ENCODE measurements at regions not wholly inside any gene's neighbourhood (a gene's known extent, or its start where the extent isn't known, plus 50 kb on each side); places are given as distances from the start of the nearest gene placed in this dataset.
"Not testable (repeated sequence)": the region's sequence is repeated elsewhere in the genome, so short reads cannot be mapped to it uniquely, and the experiment has no call there.

- DNase-seq (ENCODE audit: low read depth, low spot score), result no peak
These were observed 226.0 kb upstream of the PTGER4 start for GRCh38 chr5:40453689-40454088.

DNA sequence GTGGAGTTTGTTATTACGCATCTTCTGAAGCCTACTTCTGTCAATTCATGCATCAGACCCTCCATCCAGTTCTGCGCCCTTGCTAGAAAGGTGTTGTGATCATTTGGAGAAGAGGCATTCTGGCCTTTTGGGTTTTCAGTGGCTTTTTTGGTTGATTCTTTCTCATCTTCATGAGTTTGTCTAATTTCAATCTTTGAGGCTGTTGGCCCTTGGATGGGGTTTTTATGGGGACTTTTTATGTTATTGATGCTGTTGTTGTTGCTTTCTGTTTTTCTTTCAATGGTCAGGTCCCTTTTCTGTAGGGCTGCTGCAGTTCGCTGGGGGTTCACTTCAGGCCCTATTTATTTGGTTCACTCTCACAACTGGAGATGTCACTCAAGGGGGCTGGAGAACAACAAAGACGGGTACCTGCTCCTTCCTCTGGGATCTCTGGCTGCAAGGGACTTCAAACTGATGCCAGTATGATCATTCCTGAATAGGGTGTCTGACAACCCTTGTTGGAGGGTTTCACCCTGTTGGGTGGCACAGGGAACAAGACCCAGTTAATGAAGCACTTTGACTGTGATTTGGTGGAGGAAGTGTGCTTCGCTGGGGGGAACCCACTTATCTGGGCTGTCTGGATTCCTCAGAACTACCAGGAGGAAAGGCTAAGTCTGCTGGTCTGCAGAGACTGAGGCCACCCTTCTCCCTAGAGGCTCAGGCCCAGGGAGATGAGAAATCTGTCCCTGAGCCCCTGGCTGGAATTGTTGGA lies 226.7 kb upstream of the PTGER4 start:
- DNase-seq (ENCODE audit: low read depth, low spot score), result no peak

- no peak for DNase-seq (ENCODE audit: low read depth, low spot score)
These were observed 232.3 kb upstream of the PTGER4 start for GRCh38 chr5:40447438-40447837.

- no peak for DNase-seq (ENCODE audit: low read depth, low spot score)
These were observed 232.8 kb upstream of the PTGER4 start for GRCh38 chr5:40446910-40447309.

DNA sequence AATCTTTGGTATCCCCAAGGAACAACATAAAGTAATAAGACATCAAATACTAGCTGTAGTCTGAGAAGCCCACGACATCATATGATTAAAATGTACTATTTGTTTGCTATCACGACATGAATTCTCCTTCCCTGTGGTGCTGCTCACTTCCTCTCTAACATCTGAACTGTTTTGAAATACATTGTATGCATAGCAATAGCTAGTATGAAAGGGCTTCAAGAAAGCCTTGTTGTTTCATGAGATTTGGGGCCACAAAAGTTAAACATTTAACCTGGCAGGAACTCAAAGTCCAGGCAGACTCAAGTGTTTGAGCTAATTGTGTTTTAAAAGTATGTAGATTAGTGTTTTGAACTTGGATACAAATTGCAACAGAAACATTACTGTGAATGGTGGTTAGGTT lies 237.4 kb upstream of the PTGER4 start:
- no peak for DNase-seq (ENCODE audit: low read depth, low spot score)

- DNase-seq (ENCODE audit: low read depth, low spot score), result no peak
These were observed 238.0 kb upstream of the PTGER4 start for GRCh38 chr5:40441733-40442132.

GRCh38 chr5:40440746-40441145 lies 239.0 kb upstream of the PTGER4 start:
- DNase-seq (ENCODE audit: low read depth, low spot score), result no peak

- not testable (repeated sequence) for DNase-seq (ENCODE audit: low read depth, low spot score)
These were observed 240.6 kb upstream of the PTGER4 start for GRCh38 chr5:40439103-40439502.

DNA sequence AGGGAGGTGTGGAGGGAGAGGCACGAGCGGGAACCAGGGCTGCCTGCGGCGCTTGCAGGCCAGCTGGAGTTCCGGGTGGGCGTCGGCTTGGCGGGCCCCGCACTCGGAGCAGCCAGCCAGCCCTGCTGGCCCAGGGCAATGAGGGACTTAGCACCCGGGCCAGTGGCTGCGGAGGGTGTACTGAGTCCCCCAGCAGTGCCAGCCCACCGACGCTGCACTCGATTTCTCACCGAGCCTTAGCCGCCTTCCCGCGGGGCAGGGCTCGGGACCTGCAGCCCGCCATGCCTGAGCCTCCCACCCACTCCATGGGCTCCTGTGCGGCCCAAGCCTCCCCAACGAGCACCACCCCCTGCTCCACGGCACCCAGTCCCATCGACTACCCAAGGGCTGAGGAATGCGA lies 241.1 kb upstream of the PTGER4 start:
- not testable (repeated sequence) for DNase-seq (ENCODE audit: low read depth, low spot score)

- no peak for DNase-seq (ENCODE audit: low read depth, low spot score)
These were observed 242.3 kb upstream of the PTGER4 start for GRCh38 chr5:40437452-40437861.

DNA sequence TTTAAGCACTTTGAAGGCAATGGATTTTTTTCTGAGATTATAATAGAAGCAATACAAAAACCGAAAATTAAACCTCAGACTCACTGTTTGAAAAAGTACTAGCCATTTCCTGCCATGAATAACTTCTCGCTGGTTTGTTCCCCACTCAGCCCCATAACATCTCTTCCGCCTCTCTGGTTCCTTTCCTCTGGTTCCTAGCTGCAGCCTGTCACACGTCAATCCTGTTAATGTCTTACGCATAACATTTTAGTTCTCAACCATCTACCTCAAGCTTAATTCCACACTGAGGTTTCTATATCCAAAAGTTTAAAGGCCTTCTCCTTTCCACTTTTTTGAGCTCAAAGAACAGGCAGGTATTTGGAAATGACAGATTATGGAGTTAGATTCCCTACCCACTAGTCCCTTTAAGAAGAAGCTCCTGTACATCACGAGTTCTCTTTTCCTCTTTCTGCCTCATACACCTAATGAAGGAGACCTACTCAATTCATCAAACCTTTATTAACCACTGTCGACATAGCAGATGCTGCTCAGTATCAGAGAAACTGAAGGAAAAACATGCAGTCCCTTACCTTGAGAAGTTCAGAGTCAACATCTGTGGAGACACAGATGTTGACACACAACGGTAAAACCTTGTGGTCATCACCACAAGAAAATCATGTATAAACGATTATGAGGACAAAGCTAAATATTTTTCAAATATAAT lies 243.0 kb upstream of the PTGER4 start:
- no peak for DNase-seq (ENCODE audit: low read depth, low spot score)

DNA sequence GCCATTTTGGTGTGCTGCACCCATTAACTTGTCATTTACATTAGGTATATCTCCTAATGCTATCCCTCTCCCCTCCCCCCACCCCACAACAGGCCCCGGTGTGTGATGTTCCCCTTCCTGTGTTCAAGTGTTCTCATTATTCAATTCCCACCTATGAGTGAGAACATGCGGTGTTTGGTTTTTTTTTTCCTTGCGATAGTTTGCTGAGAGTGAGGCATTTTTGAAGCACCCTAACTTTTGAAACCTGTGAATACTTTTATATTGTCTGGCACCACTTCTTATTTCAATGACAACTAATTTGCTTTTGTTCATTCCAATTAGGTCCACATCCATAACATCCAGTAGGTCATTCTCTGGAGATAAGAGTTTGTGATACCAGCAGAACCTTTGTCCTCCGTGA lies 244.0 kb upstream of the PTGER4 start:
- not testable (repeated sequence) for DNase-seq (ENCODE audit: low read depth, low spot score)

- DNase-seq (ENCODE audit: low read depth, low spot score), result no peak
These were observed 246.9 kb upstream of the PTGER4 start for GRCh38 chr5:40432836-40433235.

GRCh38 chr5:40431734-40432133 lies 248.0 kb upstream of the PTGER4 start:
- no peak for DNase-seq (ENCODE audit: low read depth, low spot score)

DNA sequence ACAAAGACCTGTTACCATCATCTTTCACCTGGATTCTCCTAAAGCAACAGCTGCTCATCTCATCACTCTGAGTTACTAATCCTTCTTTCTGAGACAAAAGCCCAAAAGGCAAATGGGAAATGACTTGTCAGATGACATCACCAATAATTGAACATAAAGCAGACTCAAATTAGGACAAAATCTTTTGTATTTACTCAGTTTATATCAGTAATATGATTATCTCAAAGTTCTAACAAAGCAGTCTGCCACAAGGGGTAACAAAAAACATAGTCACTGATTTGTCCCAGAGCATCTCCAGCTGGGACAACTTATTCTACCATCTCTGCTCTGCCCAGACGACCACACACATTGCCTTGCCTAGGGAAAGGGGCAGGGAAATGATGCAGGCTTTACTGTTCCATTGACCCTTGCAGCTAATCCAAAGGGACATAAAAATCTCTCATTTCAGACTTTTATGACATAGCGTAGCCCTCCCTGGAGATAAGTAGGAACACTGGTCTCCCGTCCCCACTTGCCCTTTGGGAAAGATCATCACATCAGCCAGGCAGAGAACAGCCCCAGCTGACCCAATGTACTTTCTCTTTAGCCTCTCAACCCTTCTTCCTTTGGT lies 249.5 kb upstream of the PTGER4 start:
- no peak for DNase-seq (ENCODE audit: low read depth, low spot score)

- DNase-seq (ENCODE audit: low read depth, low spot score), result no peak
These were observed 250.2 kb upstream of the PTGER4 start for GRCh38 chr5:40429258-40430100.

DNA sequence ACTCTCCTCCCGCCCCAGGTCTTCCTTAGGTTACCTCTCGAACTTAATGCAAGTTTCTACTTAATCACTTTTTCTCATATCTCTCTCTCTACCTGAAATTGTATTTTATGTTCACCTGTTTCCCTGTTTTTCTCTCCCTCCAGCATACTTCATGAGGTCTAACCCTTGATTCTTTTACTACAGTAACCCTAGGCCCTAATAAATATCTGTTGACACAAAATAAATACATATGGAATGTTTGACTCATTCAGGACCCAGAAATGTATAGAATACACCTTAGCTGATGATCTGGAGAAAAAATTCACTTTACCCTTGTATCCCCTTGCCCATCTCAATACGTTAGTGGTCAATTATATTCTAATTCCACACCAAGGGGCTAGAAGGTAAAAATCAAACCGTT lies 250.9 kb upstream of the PTGER4 start:
- DNase-seq (ENCODE audit: low read depth, low spot score), result no peak

DNA sequence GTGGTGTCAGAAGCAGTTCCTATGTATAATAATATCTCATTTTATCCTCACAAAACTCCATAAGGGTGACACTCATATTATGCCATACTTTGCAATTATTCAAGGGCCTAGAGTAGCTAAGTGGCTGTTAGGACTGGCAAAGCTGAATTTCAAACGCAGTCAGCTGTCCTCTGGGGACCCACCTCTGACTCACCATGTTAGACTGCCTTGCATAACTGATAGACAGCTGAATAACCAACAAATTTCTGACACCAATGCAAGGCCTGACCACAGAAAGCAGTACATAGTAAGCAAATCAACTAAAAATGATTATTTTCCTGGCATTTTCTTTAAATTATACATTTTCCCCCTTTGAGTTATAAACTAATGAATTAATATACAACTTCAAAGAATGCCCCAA lies 251.6 kb upstream of the PTGER4 start:
- no peak for DNase-seq (ENCODE audit: low read depth, low spot score)

DNA sequence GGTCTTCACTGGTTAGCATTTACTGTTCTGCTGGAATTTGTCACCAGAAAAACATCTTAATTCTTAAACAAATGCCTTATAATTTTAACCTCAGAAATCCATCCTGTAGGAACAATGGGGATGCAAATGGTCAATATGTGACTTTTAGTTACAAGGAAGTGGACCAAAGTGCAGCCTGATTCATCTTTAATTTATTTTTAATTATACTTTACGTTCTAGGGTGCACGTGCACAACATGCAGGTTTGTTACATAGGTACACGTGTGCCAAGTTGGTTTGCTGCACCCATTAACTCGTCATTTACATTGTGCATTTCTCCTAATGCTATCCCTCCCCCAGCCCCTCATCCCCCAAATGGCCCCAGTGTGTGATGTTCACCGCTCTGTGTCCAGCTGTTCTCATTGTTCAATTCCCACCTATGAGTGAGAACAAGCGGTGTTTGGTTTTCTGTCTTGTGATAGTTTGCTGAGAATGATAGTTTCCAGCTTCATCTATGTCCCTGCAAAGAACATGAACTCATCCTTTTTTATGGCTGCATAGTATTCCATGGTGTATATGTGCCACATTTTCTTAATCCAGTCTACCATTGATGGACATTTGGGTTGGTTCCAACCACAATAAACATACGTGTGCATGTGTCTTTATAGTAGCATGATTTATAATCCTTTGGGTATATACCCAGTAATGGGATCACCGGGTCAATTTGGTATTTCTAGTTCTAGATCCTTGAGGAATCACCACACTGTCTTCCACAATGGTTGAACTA lies 262.5 kb upstream of the PTGER4 start:
- DNase-seq (ENCODE audit: low read depth, low spot score), result not testable (repeated sequence)

GRCh38 chr5:40416588-40416987 lies 263.1 kb upstream of the PTGER4 start:
- no peak for DNase-seq (ENCODE audit: low read depth, low spot score)

DNA sequence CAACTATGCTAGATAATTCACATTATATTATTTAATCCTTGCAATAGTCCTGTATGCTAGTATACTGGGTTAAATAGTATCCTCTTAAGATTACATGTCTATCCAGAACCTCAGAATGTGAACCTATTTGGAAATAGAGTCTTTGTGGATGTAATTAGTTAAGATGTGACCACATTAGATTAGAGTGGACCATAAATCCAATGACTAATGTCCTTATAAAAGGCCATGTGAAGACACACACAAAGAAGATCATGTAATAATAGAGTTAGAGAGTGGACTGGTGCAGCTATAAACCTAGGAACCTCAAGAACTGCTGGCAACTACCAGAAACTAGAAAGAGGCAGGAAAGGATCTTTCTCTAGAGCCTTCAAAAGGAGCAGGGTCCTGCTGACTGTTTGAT lies 263.6 kb upstream of the PTGER4 start:
- no peak for DNase-seq (ENCODE audit: low read depth, low spot score)
